ENCODE measurements at regions not wholly inside any gene's neighbourhood (a gene's known extent, or its start where the extent isn't known, plus 50 kb on each side); places are given as distances from the start of the nearest gene placed in this dataset.
"Not testable (repeated sequence)": the region's sequence is repeated elsewhere in the genome, so short reads cannot be mapped to it uniquely, and the experiment has no call there.

DNA sequence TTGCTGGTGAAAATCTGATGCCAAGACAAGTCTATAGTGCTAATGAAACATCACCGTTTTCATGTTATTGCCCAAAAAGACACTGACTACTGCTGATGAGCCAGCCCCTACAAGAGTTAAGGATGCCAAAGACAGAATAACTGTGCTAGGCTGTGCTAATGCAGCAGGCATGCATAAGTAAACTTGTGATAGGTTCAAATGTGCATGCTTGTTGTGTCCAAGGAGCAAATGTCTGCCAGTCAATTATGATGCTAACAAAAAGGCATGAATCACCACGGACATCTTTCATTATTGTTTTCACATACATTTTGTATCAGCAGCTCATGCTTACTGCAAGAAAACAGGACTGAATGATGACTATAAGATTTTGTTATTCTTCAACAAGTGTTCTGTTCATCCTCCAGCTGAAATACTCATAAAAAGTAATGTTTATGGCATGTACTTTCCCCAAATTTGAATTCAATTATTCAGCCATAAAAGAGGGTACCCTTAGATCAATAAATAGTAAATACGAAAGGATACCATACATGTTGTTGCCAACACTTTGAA lies 306.9 kb upstream of the ARSJ start:
- no peak for DNase-seq (ENCODE audit: low read depth in 2 of 2, low spot score in 1 of 2)

DNA sequence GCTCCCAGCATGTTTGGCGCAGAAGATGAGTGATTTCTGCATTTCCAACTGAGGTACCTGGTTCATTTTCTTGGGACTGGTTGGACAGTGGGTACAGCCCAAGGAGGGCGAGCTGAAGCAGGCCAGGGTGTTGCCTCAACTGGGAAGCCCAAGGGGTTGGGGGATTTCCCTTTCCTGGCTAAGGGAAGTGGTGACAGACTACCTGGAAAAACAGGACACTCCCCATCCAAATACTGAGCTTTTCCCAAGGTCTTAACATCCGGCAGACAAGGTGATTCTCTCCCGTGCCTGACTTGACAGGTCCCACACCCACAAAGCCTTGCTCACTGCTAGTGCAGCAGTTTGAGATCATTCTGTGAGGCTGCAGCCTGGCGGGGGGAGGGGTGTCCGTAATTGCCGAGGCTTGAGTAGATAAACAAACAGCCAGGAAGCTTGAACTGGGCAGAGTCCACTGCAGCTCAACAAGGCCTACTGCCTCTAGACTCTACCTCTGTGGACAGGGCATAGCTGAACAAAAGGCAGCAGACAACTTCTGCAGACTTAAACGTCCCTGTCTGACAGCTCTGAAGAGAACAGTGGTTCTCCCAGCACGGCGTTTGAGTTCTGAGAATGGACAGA lies 307.7 kb upstream of the ARSJ start:
- no peak for DNase-seq (ENCODE audit: low read depth in 2 of 2, low spot score in 1 of 2)

DNA sequence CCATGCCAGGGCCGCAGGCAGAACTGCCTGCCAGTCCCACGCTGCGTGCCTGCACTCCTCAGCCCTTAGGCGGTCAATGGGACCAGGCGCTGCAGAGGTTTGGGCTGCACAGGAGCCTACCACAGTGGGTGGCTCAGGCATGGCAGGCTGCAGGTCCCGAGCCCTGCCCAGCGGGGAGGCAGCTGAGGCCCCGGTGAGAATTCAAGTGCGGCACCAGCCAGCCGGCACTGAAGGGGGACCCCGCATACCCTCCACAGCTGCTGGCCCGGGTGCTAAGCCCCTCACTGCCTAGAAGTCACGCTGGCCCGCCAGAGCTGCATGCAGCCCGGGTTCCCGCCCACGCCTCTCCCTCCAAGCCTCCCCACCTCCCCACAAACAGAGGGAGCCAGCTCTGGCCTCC lies 302.5 kb upstream of the UGT8 start:
- no peak for DNase-seq (ENCODE audit: low read depth in 2 of 2, low spot score in 1 of 2)

DNA sequence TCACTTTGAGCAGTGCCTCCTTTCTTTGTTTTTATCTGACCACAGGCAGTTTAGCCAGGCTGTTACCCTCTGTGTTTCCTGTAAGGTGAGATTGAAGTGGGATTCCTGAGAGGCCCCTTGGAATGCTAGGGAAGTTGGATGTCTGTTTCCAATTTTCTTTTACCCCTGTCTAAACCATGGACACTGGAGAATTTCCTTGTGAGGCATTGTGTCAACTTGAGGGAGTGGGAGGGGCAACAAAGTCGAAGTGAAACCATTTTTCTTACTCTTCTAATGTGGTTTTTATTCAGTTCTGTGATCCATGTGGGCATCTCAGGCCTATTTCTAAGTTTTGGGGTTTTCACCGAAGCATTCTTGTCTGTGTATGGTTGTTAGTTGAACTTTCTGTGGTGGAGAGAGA lies 296.1 kb upstream of the UGT8 start:
- DNase-seq (ENCODE audit: low read depth in 2 of 2, low spot score in 1 of 2) = no peak

DNA sequence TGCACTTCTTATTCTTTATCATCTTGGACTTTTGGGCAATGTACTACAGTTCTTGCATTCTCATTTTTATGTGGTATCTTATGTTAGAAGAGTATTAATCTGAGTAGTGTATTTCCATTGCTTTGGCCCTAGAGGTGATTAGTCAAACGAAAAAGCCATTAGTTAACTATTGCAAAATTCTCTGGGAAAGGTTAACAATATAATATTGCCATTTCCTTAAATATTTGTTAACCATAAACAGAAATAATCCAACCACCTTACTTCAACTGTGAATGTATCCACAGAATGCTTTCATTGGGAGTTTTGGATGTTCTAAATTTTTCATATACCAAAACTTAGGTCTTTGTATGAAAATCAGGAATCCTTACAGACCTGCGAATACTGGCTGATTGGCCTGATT lies 294.6 kb upstream of the UGT8 start:
- no peak for DNase-seq (ENCODE audit: low read depth in 2 of 2, low spot score in 1 of 2)

DNA sequence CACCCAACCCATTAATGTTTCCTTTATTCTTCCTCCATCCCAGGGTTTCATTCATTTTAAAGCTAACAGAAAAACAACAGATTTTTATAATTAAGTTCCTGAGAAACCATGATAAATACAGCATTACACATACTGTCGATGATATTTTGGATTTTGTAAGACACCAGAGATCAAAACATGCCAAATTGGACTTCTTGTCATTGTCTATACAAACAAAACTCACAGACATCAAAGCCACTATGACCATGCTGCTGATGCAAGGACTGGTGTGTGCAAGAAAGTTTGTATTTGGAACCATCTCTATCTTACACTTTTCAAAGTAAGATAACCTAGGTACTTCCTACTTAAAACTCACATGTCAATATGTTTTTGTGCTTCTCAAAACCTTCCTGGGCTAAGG lies 294.0 kb upstream of the UGT8 start:
- DNase-seq (ENCODE audit: low read depth in 2 of 2, low spot score in 1 of 2) = no peak

DNA sequence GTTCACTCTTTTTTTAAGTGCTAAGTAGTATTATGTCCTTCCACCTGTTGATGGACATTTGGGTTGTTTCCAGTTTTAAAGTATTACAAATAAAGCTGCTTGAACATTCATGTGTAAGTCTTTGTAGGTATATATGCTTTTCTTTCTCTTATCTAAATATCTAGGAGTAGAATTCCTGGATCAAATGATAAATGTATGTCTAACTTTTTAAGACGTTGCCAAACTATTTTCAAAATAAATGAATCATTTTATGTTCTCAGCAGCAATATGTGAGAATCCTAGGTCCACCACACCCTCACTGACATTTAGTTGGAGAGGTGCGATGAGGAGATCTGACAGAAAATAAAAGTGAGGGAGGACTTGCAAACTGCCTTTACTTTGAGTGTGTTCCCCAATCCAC lies 291.7 kb upstream of the UGT8 start:
- no peak for DNase-seq (ENCODE audit: low read depth in 2 of 2, low spot score in 1 of 2)

DNA sequence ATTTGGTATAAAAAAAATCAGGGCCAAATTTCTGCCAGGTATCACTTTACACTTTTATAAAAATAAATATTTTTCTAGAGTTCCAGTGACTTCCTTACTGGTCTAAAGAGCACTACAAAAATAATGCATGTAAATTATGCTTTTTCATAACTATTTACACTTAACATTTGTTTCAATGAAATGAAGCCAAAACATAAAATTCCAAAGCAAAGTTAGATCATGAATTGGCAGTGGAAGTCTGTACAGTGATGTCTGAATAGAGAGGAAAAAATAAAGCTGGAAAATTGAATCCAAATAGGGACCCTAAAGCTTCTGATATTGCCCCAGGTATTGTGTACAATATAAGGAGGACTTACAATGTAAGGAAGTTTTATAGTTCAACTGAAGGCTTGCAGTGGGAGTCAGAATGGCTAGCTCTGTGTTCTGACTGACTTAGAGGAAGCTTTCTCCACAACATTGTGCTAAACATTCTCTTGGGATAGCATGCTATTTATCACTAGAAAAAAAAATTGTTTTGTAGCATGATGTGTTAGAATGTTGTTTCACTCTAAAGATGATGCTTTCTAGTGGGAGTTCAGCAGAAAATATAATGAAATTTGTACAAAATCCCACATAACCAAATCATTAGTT lies 288.2 kb upstream of the UGT8 start:
- no peak for DNase-seq (ENCODE audit: low read depth in 2 of 2, low spot score in 1 of 2)

DNA sequence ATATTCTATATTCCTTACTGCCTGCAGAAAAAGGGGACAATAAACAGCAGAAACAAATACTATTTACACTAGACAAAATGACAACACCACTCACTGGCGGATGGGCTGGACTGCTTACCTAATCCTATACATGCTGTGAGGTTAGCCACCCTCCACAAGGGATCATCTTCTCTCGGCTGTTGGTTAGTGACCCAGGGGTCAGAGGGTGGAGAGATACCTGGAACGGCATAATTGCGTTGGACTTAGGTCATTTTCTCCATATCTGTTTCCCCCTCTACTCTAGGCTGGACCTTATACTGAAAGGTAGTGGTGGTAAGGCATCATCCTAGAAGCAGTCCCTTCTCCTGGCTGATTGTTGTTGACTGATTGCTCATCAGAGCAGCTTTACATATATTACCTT lies 286.8 kb upstream of the UGT8 start:
- no peak for DNase-seq (ENCODE audit: low read depth in 2 of 2, low spot score in 1 of 2)

DNA sequence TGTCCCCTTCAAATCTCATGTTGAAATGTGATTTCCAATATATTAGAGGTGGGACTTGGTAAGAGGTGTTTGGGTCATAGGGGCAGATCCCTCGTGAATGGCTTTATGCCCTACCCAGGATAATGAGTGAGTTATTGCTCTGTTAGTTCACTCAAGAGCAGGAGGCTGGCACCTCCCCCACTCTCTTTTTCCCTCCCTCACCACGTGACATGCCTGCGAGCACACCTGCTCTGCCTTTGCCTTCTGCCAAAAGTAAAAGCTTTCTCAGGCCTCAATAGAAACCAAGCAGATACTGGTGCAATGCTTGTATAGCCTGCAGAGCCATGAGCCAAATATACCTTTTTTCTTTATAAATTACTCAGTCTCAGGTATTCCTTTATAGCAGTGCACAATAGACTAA lies 286.3 kb upstream of the UGT8 start:
- DNase-seq (ENCODE audit: low read depth in 2 of 2, low spot score in 1 of 2) = no peak

DNA sequence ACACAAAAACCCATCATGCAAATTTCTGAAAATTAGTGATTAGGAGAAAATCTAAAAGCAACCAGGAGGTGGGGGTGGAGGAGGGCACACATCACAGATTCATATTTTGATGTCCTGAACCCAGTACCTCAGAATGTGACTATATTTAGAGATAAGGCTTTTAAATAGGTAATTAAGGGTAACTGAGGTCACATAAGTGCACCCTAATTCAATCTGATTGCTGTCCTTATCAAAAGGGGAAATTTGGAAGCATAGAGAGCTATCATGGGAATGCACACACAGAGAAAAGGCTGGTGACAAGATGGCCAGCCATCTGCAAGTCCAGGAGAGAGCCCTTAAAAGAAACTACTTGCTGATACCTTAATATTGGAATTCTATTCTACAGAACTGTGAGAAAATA lies 281.8 kb upstream of the UGT8 start:
- no peak for DNase-seq (ENCODE audit: low read depth in 2 of 2, low spot score in 1 of 2)

DNA sequence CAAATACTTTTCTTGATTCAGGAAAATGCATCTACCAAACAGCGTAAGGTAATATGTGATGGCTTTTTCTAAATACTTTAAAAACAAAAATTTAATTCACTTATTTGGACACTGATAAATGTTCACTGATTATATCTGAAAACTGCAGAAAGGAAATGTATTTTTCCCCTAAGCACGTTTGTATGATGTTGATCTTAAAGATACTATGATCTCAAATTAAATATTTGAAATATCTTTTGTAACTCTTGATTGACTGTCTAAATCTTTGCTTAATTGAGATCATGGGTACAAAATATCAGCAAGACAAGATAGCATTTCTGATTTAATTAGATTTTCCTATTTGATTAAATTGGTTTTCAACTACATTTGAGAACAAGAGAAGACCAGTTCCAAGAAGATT lies 281.0 kb upstream of the UGT8 start:
- no peak for DNase-seq (ENCODE audit: low read depth in 2 of 2, low spot score in 1 of 2)

DNA sequence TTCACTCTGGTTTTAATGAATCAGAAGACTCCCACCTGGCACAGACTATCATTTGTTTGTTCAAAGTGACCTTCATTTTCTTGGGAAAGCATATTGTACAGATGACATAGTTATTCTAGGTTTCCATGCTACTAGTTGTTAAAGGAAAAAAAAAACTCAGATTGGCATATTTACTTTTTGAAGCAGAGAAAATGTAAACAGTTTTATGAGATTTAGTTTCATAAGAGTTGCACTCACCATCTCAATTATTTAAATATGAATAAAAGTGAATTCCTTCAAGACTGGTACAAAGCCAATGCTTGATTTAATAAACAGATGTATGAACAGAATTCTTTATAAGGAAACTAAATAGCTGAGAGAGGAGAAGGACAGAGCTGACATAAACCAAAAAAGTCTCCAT lies 280.3 kb upstream of the UGT8 start:
- DNase-seq (ENCODE audit: low read depth in 2 of 2, low spot score in 1 of 2) = no peak

DNA sequence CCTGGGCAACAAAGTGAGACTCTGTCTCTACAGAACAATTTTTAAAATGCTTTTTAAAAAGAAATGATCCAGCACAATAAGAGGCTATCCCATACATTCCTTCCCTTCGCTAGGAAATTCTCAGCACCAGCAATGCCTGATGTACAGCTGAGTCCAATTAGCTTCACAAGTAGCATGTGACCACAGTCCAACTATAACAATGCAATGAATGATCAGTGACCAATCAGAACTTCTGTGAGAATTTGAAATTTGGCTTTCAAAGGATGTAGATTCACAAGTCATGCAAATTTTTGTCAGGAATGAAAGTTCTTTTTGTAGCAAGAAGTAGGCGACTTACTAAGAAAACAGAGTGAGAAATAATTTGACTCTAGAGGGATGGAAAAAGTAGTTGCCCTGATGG lies 278.5 kb upstream of the UGT8 start:
- DNase-seq (ENCODE audit: low read depth in 2 of 2, low spot score in 1 of 2) = no peak

DNA sequence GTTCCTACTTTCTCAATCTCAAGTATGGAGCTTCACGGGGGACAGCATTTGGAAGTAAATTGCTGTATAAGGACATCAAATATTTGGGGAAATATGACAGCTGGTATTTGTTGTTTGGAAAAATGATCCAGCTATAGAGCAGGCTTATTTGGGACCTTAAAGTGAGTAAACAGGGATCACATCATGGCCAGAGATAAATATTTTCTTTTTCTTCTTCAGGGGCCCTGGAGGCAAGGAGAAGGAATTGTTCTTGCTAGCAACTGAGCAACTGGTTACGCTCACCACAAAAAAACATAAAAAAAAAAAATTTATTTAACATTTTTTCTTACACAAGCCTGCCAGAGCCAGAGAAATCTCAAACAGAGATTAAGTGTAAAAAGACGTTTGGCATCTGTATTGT lies 277.2 kb upstream of the UGT8 start:
- DNase-seq (ENCODE audit: low read depth in 2 of 2, low spot score in 1 of 2) = no peak

DNA sequence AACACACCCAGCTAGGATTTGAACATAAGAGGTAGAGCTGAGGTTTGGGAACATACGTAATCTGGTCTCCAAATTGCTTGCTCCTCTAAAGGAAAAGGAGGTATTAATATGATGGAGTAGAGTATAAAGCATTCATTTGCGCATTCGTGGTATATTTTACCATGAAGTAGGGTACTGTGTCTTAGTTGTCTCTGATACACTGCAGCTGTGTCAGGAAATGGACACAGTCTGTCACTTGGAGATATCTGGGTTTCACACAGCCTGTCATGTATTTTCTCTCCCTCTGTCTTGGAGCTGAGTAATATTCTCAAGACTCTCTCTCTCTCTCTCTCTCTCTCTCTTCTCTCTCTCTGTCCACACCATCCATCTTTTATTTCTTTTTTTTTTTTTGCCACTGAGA lies 274.8 kb upstream of the UGT8 start:
- DNase-seq (ENCODE audit: low read depth in 2 of 2, low spot score in 1 of 2) = no peak

DNA sequence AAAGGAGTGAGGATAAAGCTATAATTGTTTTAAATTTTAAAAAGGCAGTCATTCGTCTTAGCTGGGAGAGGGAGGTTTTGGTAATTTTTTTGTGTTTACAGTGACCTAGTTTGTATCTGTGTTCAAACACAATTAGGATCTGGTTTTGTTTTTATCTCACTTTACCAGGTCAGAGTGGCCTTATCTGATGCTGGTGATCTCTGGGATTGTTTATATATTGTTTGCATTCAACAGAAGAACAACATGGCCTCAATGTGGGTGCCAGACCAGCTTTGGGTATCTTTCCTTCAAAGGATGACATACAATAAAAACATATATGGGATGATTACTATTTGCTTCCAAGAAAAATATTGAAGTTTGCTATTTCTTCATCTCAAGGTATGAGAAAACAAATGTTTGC lies 272.2 kb upstream of the UGT8 start:
- no peak for DNase-seq (ENCODE audit: low read depth in 2 of 2, low spot score in 1 of 2)

DNA sequence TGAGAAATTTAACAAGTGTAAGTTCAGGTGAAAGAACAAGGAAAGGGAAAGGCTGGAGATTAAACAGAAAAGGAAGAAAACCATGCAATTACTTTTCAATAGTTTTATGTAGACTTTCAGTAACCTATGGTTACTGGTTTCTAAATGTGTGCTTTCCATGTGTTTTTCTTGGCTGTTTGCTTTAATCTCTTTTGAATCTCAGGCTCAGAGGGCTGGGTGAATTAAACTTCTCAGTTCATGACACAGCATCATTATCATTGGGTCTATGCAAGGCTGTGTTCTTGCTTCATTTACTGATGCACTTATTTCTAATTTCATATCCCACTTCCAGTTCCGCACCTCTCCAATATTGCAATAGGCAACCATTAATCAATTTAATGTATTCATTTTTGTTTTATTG lies 266.5 kb upstream of the UGT8 start:
- no peak for DNase-seq (ENCODE audit: low read depth in 2 of 2, low spot score in 1 of 2)

DNA sequence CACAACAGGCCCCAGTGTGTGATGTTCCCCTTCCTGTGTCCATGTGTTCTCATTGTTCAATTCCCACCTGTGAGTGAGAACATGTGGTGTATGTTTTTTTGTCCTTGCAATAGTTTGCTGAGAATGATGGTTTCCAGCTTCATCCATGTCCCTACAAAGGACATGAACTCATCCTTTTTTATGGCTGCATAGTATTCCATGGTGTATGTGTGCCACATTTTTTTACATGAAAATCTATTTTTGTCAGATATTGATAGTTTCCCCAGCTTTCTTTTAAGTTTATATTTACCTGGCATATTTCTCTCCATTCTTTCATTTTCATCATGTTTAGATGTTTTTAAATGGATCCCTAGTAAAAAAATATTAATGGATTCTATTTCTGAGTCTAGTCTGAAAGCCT lies 264.2 kb upstream of the UGT8 start:
- not testable (repeated sequence) for DNase-seq (ENCODE audit: low read depth in 2 of 2, low spot score in 1 of 2)

DNA sequence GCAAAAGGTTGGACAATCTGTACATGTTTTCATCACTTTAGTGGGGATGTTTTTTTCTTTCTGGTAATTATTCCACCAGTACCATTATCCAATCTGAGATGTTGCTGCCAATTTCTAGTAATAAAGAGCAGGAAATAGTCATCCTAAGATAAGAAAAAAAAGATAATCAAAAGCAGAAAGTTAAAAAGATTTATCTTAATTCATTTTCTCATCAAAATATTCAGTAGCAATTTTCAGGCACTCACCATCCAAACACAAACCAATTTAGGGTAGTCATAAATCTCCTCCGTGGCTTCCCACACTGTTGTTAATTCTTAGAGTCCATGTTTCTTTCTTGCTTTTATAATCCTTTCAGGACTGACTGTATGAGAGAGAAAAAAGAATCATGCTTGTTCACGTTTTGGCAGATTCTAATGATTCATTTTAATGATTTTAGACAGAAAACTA lies 263.7 kb upstream of the UGT8 start:
- DNase-seq (ENCODE audit: low read depth in 2 of 2, low spot score in 1 of 2) = no peak

DNA sequence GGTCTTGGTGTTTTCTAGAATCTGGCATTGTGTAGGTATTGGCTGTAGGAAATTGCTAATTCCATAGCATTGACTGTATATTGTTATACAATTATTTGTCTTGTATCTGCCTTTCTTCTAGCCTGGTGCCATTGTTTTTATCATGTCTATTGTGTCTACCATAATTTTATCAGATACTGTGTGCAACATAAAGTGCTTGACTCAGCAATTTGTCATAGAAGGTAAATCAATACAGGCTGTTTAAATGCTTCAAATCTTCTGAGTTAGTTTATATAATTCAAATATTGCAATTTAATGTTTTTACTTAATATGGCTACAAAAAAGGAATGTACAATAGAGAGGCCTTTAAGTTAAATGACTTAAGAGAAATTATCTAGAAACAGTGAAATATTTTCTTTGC lies 263.3 kb upstream of the UGT8 start:
- no peak for DNase-seq (ENCODE audit: low read depth in 2 of 2, low spot score in 1 of 2)

DNA sequence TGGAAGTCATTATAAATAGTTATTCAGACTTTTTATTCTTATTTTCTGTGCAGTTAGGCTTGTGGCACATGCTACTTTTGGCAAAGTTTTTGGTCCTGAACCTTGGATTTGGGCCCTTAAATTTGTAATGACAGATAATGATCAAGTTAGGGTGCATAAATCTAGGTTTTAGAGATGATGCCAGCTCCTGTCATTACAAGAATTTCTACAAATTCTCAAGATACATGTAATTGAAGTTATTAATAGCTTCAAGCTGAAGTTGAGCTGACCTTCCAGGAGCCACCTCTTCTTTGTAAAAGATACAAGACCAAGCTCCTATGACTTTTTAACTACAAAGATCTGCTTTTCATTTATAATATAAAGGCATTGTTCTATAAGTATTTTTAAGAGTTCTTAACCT lies 255.6 kb upstream of the UGT8 start:
- DNase-seq (ENCODE audit: low read depth in 2 of 2, low spot score in 1 of 2) = no peak

DNA sequence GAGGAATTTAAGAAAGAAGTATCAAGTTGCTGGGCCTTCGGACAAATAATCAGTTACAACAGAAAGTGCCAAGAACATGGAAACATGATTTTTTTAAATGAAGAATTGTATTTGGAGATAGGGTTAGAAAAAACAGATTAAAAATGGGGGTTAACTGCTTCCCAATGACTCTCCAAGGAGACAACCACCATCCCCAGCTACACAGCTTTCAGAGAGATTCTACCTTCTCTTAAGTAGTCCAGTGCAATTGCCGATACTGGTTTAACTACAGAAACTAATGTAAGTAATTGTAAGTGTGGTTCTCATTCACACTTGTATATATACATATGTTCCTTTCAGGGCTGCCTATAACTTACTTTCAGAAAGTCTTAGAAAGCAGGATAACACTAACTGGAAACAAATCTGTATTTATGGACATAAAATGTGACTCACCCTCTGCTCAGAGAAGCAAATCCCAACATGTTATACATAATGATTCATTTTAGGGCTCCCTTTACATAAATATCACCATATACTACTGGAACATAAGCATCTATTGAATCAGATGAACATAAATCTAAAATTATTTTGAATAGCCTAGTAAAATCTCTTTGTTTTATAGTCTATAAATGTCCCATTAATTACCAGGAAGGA lies 248.9 kb upstream of the UGT8 start:
- no peak for DNase-seq (ENCODE audit: low read depth in 2 of 2, low spot score in 1 of 2)

Data from stimulated activated CD8-positive, alpha-beta memory T cell treated with anti-CD3 and anti-CD28 coated beads, Interleukin-4, amount 100 ng/mL, for 4 hours (primary cell).